ENCODE measurements at regions not wholly inside any gene's neighbourhood (a gene's known extent, or its start where the extent isn't known, plus 50 kb on each side); places are given as distances from the start of the nearest gene placed in this dataset.

- DNase-seq (ENCODE audit: low read depth), result no peak
These were observed 322.3 kb downstream of the GBE1 start for GRCh38 chr3:81439108-81439507.

GRCh38 chr3:81437683-81438082 lies 323.8 kb downstream of the GBE1 start:
- DNase-seq (ENCODE audit: low read depth), result no peak

GRCh38 chr3:81436182-81436581 lies 325.3 kb downstream of the GBE1 start:
- no peak for DNase-seq (ENCODE audit: low read depth)

GRCh38 chr3:81435050-81435449 lies 326.4 kb downstream of the GBE1 start:
- no peak for DNase-seq (ENCODE audit: low read depth)

- no peak for DNase-seq (ENCODE audit: low read depth)
These were observed 327.3 kb downstream of the GBE1 start for GRCh38 chr3:81434161-81434560.

GRCh38 chr3:81433675-81434074 lies 327.8 kb downstream of the GBE1 start:
- DNase-seq (ENCODE audit: low read depth), result no peak

- DNase-seq (ENCODE audit: low read depth), result no peak
These were observed 329.0 kb downstream of the GBE1 start for GRCh38 chr3:81432456-81432855.

GRCh38 chr3:81426826-81427577 lies 334.4 kb downstream of the GBE1 start:
- no peak for DNase-seq (ENCODE audit: low read depth)

- peak; percentile 6 for DNase-seq (ENCODE audit: low read depth)
These were observed 336.1 kb downstream of the GBE1 start for GRCh38 chr3:81425198-81425868.

- peak; percentile 2 for DNase-seq (ENCODE audit: low read depth)
These were observed 342.2 kb downstream of the GBE1 start for GRCh38 chr3:81419228-81419627.

- DNase-seq (ENCODE audit: low read depth), result no peak
These were observed 344.6 kb downstream of the GBE1 start for GRCh38 chr3:81416812-81417211.

- DNase-seq (ENCODE audit: low read depth), result no peak
These were observed 355.1 kb downstream of the GBE1 start for GRCh38 chr3:81406318-81406717.

- DNase-seq (ENCODE audit: low read depth), result no peak
These were observed 365.5 kb downstream of the GBE1 start for GRCh38 chr3:81395739-81396513.

- DNase-seq (ENCODE audit: low read depth), result no peak
These were observed 366.6 kb downstream of the GBE1 start for GRCh38 chr3:81394651-81395524.

- DNase-seq (ENCODE audit: low read depth), result no peak
These were observed 368.2 kb downstream of the GBE1 start for GRCh38 chr3:81393251-81393650.

GRCh38 chr3:81390796-81391195 lies 370.6 kb downstream of the GBE1 start:
- DNase-seq (ENCODE audit: low read depth), result no peak

- no peak for DNase-seq (ENCODE audit: low read depth)
These were observed 373.3 kb downstream of the GBE1 start for GRCh38 chr3:81388191-81388590.

GRCh38 chr3:81382470-81382869 lies 379.0 kb downstream of the GBE1 start:
- DNase-seq (ENCODE audit: low read depth), result no peak

- no peak for DNase-seq (ENCODE audit: low read depth)
These were observed 381.2 kb downstream of the GBE1 start for GRCh38 chr3:81380234-81380633.

GRCh38 chr3:81378552-81379293 lies 382.7 kb downstream of the GBE1 start:
- DNase-seq (ENCODE audit: low read depth), result no peak

GRCh38 chr3:81375921-81376320 lies 385.5 kb downstream of the GBE1 start:
- DNase-seq (ENCODE audit: low read depth), result no peak

Measured in amniotic epithelial cell (primary cell).